ENCODE measurements at regions not wholly inside any gene's neighbourhood (a gene's known extent, or its start where the extent isn't known, plus 50 kb on each side); places are given as distances from the start of the nearest gene placed in this dataset.

DNA sequence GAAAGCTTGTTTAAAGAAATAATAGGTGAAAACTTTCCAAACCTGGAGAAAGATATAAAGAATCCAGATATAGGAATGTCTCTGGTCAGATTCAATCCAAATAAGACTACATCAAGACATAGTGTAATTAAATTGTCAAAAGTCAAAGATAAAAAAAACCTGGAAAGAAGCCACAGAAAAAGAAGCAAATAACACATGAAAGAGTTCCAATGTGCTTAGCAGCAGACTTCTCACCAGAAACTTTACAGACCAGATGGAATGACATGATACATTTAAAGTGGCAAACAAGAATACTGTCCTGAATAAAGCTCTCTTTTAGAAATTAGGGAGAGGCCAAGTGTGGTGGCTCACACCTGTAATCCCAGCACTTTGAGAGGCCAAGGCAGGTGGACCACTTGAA lies 1039.9 kb downstream of the KCNT2 start:
- Mint-ChIP-seq H3K27ac (ENCODE audit: unreplicated experiment) (no peak overlapping the region), H3K9me3 (ENCODE audit: unreplicated experiment) (peaks cover 3% of the 10 kb centered on the region), H3K4me3 (ENCODE audit: unreplicated experiment) (no peak overlapping the region), H3K36me3 (ENCODE audit: unreplicated experiment) (no peaks in the 10 kb centered on the region), H3K4me1 (ENCODE audit: low read depth, unreplicated experiment) (no peaks in the 10 kb centered on the region), H3K27me3 (ENCODE audit: unreplicated experiment) (peaks cover 4% of the 10 kb centered on the region)
- TF ChIP-seq, protein P1, sequence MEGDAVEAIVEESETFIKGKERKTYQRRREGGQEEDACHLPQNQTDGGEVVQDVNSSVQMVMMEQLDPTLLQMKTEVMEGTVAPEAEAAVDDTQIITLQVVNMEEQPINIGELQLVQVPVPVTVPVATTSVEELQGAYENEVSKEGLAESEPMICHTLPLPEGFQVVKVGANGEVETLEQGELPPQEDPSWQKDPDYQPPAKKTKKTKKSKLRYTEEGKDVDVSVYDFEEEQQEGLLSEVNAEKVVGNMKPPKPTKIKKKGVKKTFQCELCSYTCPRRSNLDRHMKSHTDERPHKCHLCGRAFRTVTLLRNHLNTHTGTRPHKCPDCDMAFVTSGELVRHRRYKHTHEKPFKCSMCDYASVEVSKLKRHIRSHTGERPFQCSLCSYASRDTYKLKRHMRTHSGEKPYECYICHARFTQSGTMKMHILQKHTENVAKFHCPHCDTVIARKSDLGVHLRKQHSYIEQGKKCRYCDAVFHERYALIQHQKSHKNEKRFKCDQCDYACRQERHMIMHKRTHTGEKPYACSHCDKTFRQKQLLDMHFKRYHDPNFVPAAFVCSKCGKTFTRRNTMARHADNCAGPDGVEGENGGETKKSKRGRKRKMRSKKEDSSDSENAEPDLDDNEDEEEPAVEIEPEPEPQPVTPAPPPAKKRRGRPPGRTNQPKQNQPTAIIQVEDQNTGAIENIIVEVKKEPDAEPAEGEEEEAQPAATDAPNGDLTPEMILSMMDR (IDR thresholded peaks at IDR 0.05; ENCODE audit: partially characterized antibody, unreplicated experiment): no peak
- DNase-seq: no peak

DNA sequence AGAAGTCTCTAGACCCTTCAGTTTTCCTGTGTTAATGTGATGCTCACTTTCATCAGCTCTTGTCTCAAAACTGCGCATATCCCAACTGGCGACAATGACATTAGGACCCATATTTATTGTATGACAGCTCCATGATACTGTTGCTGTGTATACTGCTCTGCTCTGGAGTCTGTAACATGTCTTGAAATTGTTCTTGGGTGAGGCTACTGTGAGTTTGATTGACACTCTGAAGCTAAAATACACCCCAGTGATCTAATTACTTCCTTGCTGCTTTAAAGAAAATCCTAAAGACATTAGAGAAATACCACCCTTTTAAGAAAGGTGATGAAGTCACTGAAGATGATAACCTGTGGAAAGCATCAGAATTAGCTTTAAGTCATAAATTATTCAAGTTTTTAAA lies 1046.2 kb downstream of the KCNT2 start:
- H3K9me3 Mint-ChIP-seq (ENCODE audit: unreplicated experiment): no peaks in the 10 kb centered on the region
- DNase-seq: no peak
- H3K27me3 Mint-ChIP-seq (ENCODE audit: unreplicated experiment): peaks cover 2% of the 10 kb centered on the region
- no peaks in the 10 kb centered on the region for H3K36me3 Mint-ChIP-seq (ENCODE audit: unreplicated experiment)
- H3K4me1 Mint-ChIP-seq (ENCODE audit: low read depth, unreplicated experiment): no peaks in the 10 kb centered on the region
- TF ChIP-seq, protein P1 (IDR thresholded peaks at IDR 0.05; ENCODE audit: partially characterized antibody, unreplicated experiment): no peak
- no peak overlapping the region for H3K27ac Mint-ChIP-seq (ENCODE audit: unreplicated experiment)
- no peak overlapping the region for H3K4me3 Mint-ChIP-seq (ENCODE audit: unreplicated experiment)

DNA sequence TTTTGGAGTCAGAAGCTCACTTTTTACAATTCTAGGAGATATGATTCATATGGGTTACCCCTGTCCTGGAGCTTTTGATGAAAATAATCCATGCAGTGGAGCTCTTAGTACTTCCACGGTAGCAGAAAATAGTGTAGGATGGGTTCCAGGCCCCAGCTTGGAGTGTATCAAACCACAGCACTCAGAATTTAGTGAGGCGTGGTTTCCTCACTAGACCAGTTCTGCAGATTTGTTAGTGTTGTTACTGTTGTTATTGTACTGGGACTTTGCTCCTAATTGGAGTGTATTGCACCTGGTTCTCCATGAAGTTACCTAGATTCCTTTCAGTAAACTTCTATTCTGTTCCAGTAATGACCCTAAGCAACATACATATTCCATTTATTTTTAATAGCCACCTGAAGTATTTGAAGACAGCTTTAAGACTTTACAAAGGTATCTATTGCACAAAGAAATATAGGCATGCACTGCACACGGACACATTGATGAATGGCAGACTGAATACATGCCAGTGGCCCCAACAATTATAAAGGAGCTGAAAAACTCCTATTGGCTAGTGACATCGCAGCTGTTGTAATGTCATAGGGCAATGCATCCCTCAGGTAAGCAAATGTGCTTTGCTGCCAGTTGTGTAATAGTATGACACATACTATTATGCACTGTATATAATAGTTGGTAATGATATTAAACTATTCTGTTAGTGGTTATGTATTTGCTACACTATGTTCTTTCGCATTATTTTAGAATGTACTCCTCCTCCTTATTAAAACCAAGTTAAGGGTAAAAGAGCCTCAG lies 1058.0 kb downstream of the KCNT2 start:
- no peaks in the 10 kb centered on the region for H3K36me3 Mint-ChIP-seq (ENCODE audit: unreplicated experiment)
- peaks cover 4% of the 10 kb centered on the region for H3K4me1 Mint-ChIP-seq (ENCODE audit: low read depth, unreplicated experiment)
- TF ChIP-seq, protein P1 (IDR thresholded peaks at IDR 0.05; ENCODE audit: partially characterized antibody, unreplicated experiment): no peak
- H3K27me3 Mint-ChIP-seq (ENCODE audit: unreplicated experiment): no peaks in the 10 kb centered on the region
- H3K4me3 Mint-ChIP-seq (ENCODE audit: unreplicated experiment): no peak overlapping the region
- no peak overlapping the region for H3K27ac Mint-ChIP-seq (ENCODE audit: unreplicated experiment)
- no peak for DNase-seq
- no peaks in the 10 kb centered on the region for H3K9me3 Mint-ChIP-seq (ENCODE audit: unreplicated experiment)

DNA sequence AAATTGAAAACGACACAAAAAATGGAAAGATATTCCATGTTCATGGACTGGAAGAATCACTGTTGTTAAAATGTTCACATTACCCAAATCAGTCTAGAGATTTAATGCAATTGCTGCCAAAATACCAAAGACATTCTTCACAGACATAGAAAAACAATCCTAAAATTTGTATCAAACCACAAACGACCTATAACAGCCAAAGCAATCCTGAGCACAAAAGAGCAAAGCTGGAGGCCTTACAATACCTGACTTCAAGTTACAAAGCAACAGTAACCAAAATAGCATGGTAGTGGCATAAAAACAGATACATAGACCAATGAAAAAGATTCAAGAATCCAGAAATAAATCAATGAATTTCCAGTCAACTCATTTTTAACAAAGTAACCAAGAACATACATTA lies 1077.3 kb downstream of the KCNT2 start:
- H3K4me3 Mint-ChIP-seq (ENCODE audit: unreplicated experiment): no peak overlapping the region
- H3K27me3 Mint-ChIP-seq (ENCODE audit: unreplicated experiment): no peaks in the 10 kb centered on the region
- TF ChIP-seq, protein P1 (IDR thresholded peaks at IDR 0.05; ENCODE audit: partially characterized antibody, unreplicated experiment): no peak
- no peak for DNase-seq
- no peaks in the 10 kb centered on the region for H3K4me1 Mint-ChIP-seq (ENCODE audit: low read depth, unreplicated experiment)
- H3K9me3 Mint-ChIP-seq (ENCODE audit: unreplicated experiment): no peaks in the 10 kb centered on the region
- no peak overlapping the region for H3K27ac Mint-ChIP-seq (ENCODE audit: unreplicated experiment)
- no peaks in the 10 kb centered on the region for H3K36me3 Mint-ChIP-seq (ENCODE audit: unreplicated experiment)

DNA sequence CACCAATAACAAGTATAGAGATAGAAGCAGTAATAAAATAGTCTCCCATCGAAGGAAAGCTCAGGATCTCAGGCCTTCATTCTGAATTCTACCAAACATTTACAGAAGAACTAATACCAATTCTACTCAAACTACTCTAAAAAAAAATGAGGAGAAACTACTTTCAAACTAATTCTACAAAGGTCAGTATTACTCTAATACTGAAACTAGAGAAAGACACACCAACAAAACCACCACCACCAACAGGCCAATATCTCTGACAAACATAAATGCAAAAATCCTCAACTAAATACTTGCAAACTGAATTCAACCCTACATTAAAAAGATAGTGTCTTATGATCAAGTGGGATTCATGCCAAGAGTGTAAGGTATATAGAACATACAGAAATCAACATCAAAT lies 1078.4 kb downstream of the KCNT2 start:
- H3K27ac Mint-ChIP-seq (ENCODE audit: unreplicated experiment): no peak overlapping the region
- no peak overlapping the region for H3K4me3 Mint-ChIP-seq (ENCODE audit: unreplicated experiment)
- DNase-seq: no peak
- no peaks in the 10 kb centered on the region for H3K9me3 Mint-ChIP-seq (ENCODE audit: unreplicated experiment)
- H3K36me3 Mint-ChIP-seq (ENCODE audit: unreplicated experiment): no peaks in the 10 kb centered on the region
- H3K4me1 Mint-ChIP-seq (ENCODE audit: low read depth, unreplicated experiment): no peaks in the 10 kb centered on the region
- H3K27me3 Mint-ChIP-seq (ENCODE audit: unreplicated experiment): no peaks in the 10 kb centered on the region
- TF ChIP-seq, protein P1 (IDR thresholded peaks at IDR 0.05; ENCODE audit: partially characterized antibody, unreplicated experiment): no peak
